Prostate gland (tissue), 2 donors: ENCODE measurements at regions not wholly inside any gene's neighbourhood (a gene's known extent, or its start where the extent isn't known, plus 50 kb on each side); places are given as distances from the start of the nearest gene placed in this dataset.

ENCODE experiments used
- DNase-seq: peaks from one replicate; pipeline ENCODE4 v3.0.0-alpha.2; 2019; ENCODE audit warnings: low spot score
- H3K27ac ChIP-seq, 2 donors: fragments of 200-600 bp; sonication (generic); 2 replicates each; pipeline ENCODE4 v1.5.1; 2017 to 2019
- H3K27me3 ChIP-seq: fragments of 200-600 bp; sonication (generic); replicated peaks from 2 replicates; pipeline ENCODE4 v1.5.1; 2019; ENCODE audit not compliant: insufficient read depth
- H3K36me3 ChIP-seq, 2 donors: fragments of 200-600 bp; sonication (generic); 1 replicate in 1 of 2; 2 replicates in 1 of 2; pipeline versions ENCODE4 v1.5.1 to v1.8.1; 2017 to 2019
- H3K4me1 ChIP-seq: fragments of 200-600 bp; sonication (generic); replicated peaks from 2 replicates; pipeline ENCODE4 v1.5.1; 2019
- H3K4me3 ChIP-seq, 2 donors: fragments of 200-600 bp; sonication (generic); 2 replicates each; pipeline ENCODE4 v1.5.1; 2017 to 2019
- H3K9me3 ChIP-seq: fragments of 200-600 bp; sonication (generic); 2 replicates; pipeline ENCODE4 v1.5.1; 2017
- POLR2A ChIP-seq: fragments of 450-650 bp; IDR thresholded peaks from one replicate; pipeline ENCODE4 v1.6.1; 2016; ENCODE audit warnings: antibody characterized with exemption, mild to moderate bottlenecking
- POLR2AphosphoS5 ChIP-seq: sonication (generic); formaldehyde crosslinking; IDR thresholded peaks from one replicate; pipeline ENCODE4 v1.6.1; 2017; ENCODE audit warnings: antibody characterized with exemption
- WGBS: methylation state at CpG from one replicate; pipeline ENCODE4 v1.1.5; 2018; 5-methylcytosine and 5-hydroxymethylcytosine counted together
- intact Hi-C: fragments of 100-400 bp; cut with DNase I; formaldehyde crosslinking; loops from one replicate; pipeline ENCODE4 v1.14.2; 2022
- TF ChIP-seq, protein P1 (sequence below), 4 experiments: fragments of 200-600 bp in 2 of 4; fragments of 450-650 bp in 2 of 4; sonication (generic) in 2 of 4; IDR thresholded peaks; 1 replicate in 3 of 4; 2 replicates in 1 of 4; pipeline ENCODE4 v1.5.1; 2016 to 2019; ENCODE audit warnings: antibody characterized with exemption in 4 of 4, mild to moderate bottlenecking in 2 of 4, moderate library complexity in 2 of 4

DNA sequence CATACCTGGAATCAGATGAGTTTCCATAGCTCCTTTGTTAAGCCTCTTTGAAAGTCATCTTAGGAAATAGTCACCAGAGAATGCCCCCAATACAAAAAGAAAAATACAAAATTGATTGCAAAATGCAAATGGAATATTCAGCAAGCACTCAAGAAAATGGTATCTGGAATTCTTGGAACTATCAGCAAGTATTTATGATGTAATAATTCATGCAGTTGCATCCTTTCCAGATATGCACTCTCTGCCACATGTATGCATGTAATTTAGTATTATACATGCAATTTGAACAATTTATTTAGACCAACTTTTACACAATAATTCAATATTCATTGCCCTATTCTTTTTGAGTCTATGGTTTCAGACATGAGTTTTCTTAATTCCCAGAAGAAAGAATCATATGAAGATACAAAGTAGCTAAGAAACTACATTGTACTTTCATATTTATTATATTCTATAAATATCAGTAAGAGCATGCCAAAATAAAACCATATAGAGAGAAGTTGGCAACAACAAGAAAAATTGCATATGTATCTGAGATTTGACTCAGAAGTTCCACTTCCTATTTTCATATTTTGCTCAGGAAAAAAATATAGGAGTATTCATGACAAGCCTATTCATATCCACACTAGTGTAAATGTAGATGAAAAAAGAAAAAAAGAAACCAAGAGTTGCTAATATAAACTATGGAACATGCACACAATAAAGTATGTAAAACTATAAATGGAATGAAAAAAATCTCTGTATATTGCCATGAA, 338.5 kb downstream of the SEMA3D start:
- Histone ChIP-seq H3K27ac (no peak overlapping the region), H3K4me3 (no peak overlapping the region), H3K4me1 (no peaks in the 10 kb centered on the region), H3K27me3 (no peaks in the 10 kb centered on the region), H3K36me3 (no peaks in the 10 kb centered on the region), H3K9me3 (no peaks in the 10 kb centered on the region)
- DNase-seq: no peak
- intact Hi-C loops: no loop called here
- TF ChIP-seq, protein P1, sequence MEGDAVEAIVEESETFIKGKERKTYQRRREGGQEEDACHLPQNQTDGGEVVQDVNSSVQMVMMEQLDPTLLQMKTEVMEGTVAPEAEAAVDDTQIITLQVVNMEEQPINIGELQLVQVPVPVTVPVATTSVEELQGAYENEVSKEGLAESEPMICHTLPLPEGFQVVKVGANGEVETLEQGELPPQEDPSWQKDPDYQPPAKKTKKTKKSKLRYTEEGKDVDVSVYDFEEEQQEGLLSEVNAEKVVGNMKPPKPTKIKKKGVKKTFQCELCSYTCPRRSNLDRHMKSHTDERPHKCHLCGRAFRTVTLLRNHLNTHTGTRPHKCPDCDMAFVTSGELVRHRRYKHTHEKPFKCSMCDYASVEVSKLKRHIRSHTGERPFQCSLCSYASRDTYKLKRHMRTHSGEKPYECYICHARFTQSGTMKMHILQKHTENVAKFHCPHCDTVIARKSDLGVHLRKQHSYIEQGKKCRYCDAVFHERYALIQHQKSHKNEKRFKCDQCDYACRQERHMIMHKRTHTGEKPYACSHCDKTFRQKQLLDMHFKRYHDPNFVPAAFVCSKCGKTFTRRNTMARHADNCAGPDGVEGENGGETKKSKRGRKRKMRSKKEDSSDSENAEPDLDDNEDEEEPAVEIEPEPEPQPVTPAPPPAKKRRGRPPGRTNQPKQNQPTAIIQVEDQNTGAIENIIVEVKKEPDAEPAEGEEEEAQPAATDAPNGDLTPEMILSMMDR (IDR thresholded peaks at IDR 0.05): no peak
- no peak for TF ChIP-seq POLR2A
- no peak for TF ChIP-seq POLR2AphosphoS5

DNA sequence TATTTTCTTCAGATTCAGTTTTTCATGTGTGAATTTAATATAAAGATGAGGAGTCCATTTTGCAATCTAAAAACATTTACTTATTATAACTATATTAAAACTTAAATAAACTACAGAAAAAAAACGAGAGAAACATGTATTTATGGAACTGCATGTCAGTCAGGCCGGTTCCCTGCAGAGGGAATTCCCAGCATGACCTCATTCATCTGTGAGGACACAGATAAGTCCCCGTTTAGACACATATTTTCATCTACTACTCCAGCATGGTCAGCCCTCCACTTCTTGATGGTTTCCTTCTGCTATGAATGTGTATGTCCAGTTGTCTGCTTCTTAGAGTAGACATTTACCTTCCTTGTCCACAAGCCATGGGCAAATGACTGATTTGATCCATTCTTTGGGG, 339.1 kb downstream of the SEMA3D start:
- no peak for DNase-seq
- WGBS: 76% methylated on average over 3 of the region's 3 CpGs

DNA sequence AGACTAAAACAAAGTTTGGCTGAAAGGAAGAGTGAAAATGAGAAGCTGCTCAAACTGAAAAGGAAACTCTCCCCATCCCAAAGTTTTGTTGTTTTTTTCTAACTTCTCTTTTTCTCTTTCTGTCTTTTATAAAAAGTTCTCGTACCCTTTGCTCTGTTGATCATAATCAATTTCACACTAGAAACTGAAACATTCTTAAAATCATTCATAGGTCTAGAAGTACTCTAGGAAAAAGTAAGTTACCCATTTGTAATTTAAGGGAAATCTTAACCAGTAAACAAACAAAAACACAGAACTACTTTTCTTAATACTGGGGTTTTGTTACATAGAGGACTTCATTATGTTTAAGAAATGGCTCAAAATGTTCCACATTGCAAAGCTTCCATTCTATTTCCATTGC, 339.8 kb downstream of the SEMA3D start:
- H3K36me3 ChIP-seq: no peaks in the 10 kb centered on the region
- WGBS: 75% methylated on average over 1 of the region's 1 CpG
- no peak overlapping the region for H3K4me3 ChIP-seq
- H3K27ac ChIP-seq: no peak overlapping the region
- H3K27me3 ChIP-seq: no peaks in the 10 kb centered on the region
- H3K9me3 ChIP-seq: no peaks in the 10 kb centered on the region
- intact Hi-C loops: no loop called here
- DNase-seq: no peak
- TF ChIP-seq, protein P1 (IDR thresholded peaks at IDR 0.05): no peak
- TF ChIP-seq POLR2A (no peak), POLR2AphosphoS5 (no peak)
- no peaks in the 10 kb centered on the region for H3K4me1 ChIP-seq

More for the DNA sequence above, 339.1 kb downstream of the SEMA3D start:
- Histone ChIP-seq H3K36me3 (no peaks in the 10 kb centered on the region), H3K9me3 (no peaks in the 10 kb centered on the region), H3K4me1 (no peaks in the 10 kb centered on the region), H3K4me3 (no peak overlapping the region), H3K27ac (no peak overlapping the region), H3K27me3 (no peaks in the 10 kb centered on the region)
- TF ChIP-seq POLR2AphosphoS5 (no peak), POLR2A (no peak)
- TF ChIP-seq, protein P1 (IDR thresholded peaks at IDR 0.05): no peak
- intact Hi-C loops: no loop called here

DNA sequence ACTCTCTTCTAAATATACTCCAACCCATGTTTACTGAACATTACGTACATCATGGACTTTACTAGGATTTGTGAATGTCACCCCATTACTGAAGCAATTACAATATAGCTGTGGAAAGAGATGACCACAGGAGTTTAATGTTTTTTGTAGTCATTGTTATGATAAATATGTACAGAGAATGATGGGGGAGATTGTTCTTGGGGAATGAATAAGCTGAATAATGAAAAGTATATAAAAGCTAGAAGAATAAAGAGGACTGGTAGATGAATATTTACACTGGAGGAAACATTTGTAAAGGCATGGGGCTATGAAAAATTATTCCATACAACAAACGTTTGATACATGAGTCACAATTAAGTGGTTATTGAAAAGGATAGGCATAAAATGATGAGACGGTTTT, 340.9 kb downstream of the SEMA3D start:
- H3K9me3 ChIP-seq: no peaks in the 10 kb centered on the region
- no peak for DNase-seq
- H3K27me3 ChIP-seq: no peaks in the 10 kb centered on the region
- no peaks in the 10 kb centered on the region for H3K36me3 ChIP-seq
- intact Hi-C loops: no loop called here
- no peak overlapping the region for H3K4me3 ChIP-seq
- WGBS: 91% methylated on average over 3 of the region's 3 CpGs
- H3K4me1 ChIP-seq: no peaks in the 10 kb centered on the region
- no peak overlapping the region for H3K27ac ChIP-seq
- TF ChIP-seq POLR2A (no peak), POLR2AphosphoS5 (no peak)
- TF ChIP-seq, protein P1 (IDR thresholded peaks at IDR 0.05): no peak

DNA sequence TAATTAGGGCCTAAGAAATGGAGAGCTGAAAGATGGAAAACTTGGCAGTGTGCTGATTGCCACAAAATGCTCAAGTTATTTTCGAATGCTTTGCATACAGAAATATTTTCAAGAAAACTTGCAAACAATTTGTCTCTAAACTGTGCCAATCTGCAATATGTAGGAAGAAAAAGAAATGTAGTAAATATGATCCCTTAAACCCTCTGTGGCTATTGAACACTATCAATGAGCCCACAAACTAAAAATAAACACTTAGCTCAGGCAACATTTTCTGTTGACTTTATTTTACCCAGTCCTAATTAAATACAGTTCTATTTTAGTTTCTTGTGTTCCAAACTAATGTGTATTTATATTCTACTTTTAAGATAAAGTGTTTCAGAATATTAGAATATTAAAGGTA, 342.1 kb downstream of the SEMA3D start:
- no peaks in the 10 kb centered on the region for H3K27me3 ChIP-seq
- 88% methylated on average over 1 of the region's 1 CpG for WGBS
- H3K4me1 ChIP-seq: no peaks in the 10 kb centered on the region
- no peaks in the 10 kb centered on the region for H3K36me3 ChIP-seq
- H3K27ac ChIP-seq: no peak overlapping the region
- no peak for DNase-seq
- H3K4me3 ChIP-seq: no peak overlapping the region
- no peaks in the 10 kb centered on the region for H3K9me3 ChIP-seq
- TF ChIP-seq POLR2A (no peak), POLR2AphosphoS5 (no peak)
- intact Hi-C loops: no loop called here
